NOMO-1 treated with dmso at 0.1 percent for 144 hours (cell line): ENCODE measurements at regions not wholly inside any gene's neighbourhood (a gene's known extent, or its start where the extent isn't known, plus 50 kb on each side); places are given as distances from the start of the nearest gene placed in this dataset.

ENCODE experiments used
- DNase-seq: peaks from one replicate; lab custom pipeline; 2025; ENCODE audit not compliant: unreplicated experiment; lab: John Stamatoyannopoulos, UW

- DNase-seq: no peak
Measured at GRCh38 chr16:52055381-52055780, 491.6 kb downstream of the TOX3 start.

DNA sequence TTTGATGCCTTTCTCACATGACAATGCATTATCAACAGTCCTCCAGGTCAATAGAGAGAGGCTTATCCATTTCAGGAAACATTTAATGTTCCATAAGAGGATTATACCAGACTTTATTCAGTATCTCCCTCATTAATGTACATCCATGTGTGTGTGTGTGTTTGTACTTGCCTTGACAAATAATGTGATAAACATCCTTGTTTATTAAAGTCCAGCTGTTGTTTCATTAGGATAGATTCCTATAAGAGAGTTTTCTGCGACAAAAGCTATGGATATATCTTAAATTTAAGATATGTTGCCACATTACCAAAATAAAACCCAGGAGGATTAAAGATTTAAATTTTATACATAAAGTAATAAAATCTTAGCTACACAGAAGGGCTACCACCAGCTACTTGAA lies 492.6 kb downstream of the TOX3 start:
- no peak for DNase-seq

- no peak for DNase-seq
Measured at GRCh38 chr16:52052818-52053217, 494.1 kb downstream of the TOX3 start.

- DNase-seq: no peak
Measured at GRCh38 chr16:52051414-52052172, 495.4 kb downstream of the TOX3 start.

- DNase-seq: no peak
Measured at GRCh38 chr16:52050418-52050817, 496.5 kb downstream of the TOX3 start.

DNA sequence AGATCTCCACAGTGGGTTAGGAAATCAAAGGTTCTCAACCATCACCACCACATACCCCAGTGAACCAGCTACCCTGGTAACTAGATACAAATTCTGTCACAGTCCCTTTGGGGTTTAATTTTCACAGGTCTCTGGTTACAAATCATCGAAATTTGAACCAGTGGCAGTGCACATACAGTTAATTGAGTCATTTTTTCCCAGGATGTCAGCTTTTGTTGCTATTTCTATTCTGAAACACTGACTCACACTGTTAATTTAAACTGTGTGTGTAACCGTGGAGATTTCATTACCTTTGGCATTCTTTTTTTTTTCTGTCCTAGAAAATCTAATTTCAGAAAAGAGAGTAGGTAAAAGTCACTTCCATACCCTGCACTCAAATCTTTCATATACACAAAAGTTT lies 511.5 kb downstream of the TOX3 start:
- no peak for DNase-seq

DNA sequence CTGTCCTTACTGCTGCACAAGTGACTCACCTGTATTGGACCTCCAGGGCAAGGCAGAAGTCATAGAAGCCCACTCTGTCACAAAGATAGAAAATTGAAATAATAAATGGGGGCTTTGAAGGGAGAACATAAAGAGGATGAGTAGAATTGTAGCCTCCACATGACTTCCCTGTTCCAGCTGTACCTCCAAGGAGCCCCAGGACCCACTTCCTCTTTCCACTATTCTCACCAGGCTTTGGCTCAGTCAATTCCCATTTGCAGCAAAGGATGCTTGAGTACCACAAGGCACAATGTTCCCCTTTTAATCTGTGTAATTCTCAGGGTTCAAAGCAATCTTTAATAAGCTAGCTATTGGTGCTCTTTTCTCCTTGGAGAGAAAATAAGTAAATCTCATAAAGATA lies 512.1 kb downstream of the TOX3 start:
- DNase-seq: no peak

DNA sequence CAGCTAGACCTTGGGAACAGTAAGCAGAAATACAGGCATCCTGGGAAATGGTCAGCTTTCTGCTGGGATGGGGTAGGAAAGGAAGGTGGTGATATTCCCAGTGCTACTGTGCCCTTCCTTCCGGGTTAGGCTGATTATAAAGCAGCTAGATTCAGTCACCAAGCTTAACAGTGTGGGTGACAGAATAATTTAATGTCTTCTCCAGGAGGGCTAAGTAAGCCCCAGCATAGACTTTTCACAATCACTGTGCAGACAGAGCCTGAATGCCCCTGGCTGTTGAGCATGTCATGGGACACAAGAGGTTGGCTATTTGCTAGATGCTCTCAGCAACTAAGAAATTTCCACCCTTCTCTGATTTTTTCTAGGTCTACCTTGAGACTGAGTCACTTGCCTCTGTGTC lies 513.0 kb downstream of the TOX3 start:
- DNase-seq: no peak

DNA sequence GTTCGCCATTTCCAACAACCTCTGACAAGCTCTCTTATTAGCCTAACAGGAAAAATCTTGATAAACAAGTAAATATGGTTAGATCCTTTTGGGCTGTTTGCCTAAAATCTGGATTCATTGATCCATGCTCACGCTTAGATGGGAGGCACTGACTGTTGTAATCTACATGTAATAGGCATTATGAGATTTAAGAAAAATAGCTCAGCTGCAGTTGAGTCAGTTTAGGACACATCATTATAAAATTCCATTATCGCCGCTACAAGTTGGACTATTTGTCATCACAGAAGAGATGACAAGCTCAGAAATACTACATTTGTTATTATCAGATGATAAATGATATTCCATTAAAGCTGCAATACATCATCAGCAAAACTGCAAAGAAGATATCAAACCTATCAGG lies 524.0 kb downstream of the TOX3 start:
- DNase-seq: no peak

DNA sequence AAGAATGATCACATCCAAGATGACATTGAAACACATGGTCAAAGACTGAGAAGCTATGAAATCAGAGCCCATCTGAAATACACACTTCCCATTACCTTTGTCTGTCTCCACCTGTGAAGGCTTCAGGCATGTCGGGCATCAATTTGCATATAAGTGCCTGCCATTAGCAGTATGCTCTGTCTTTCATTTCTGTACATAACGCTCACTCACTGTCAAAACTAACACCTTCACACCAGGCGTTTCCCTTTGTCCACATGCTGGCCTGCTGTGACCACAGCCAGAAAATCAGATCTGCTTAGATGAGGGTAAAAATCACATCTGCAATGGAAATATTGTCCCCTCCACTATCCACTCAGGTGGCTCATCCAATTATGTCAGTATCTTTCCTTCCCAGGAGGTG lies 524.8 kb downstream of the TOX3 start:
- no peak for DNase-seq

DNA sequence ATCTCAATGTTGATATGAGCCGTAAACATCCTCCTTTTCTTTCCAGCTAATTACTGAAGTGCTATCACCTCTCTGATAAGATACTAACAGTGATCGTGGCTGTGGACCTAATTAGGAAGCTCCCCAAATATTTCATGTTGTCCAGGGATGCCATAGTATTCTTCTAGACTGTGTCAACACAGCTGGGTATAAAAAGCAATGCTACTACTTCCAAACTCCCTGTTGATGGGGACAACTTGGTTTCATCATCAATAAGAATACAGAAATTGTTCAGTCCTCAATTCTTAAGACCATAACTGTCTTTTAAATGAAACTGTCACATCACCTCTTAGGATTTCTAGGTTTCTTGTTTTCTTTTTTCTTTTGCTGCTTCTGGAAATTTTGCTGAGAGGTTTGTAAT lies 530.6 kb downstream of the TOX3 start:
- no peak for DNase-seq

DNA sequence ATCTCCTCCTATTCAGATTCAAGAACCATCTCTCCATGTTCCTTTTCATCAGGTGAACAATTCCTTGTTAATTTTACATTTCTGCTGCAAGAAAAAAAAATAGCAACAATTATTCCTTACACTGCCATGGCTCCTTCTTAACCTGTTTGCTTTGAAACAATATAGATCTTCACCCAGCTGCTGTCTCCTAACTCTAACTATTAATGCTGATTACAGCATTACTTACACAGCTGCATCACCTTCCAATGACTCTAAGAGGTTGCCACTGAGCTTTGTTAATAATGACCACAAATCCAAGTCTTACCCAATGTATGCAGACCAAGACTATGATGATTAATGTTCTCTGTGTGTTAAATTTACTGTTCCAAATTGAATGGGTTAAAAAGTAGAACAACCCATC lies 541.4 kb downstream of the TOX3 start:
- no peak for DNase-seq

GRCh38 chr16:52004343-52004742 lies 542.6 kb downstream of the TOX3 start:
- no peak for DNase-seq

DNA sequence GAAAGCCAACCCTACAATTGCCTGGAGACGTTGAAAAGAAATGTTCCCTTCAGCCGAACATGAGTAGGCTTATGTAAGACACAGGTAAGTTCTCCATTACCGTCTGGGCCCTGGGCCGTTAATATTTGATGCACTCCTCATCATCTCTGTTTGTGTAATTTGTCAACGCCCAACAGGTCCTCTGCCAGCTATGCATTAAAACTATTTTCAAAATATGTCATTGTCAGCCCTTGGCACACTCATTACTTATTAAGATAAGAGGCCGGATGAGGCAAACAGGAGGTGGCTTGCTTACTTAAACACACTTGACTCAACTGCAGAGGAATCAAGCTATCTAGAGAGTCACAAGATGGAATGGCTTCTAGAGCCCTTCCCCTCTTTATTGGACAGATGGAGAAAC lies 544.9 kb downstream of the TOX3 start:
- DNase-seq: no peak

DNA sequence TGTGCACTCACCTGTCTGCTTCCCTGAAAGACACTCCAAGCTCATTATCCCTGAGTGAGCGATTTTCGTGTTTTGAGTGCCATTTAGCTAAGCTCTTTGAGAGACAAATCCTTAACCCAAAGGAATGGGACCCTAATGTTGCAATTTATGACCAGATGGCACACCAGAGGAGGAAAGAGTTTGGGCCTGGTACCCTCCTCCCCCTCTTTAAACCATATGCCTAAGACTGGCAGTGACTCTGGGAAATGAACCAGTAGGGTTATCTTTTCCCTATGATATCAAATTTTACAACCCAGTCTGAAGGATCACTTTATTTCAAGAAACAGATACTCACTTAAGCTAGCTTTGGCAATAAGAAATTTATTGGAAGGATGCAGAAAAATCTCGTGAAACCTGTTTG lies 550.4 kb downstream of the TOX3 start:
- DNase-seq: no peak

GRCh38 chr16:51994597-51994996 lies 552.3 kb downstream of the TOX3 start:
- DNase-seq: no peak

- no peak for DNase-seq
Measured at GRCh38 chr16:51989637-51990230, 557.2 kb downstream of the TOX3 start.

GRCh38 chr16:51988977-51989376 lies 558.0 kb downstream of the TOX3 start:
- no peak for DNase-seq

- no peak for DNase-seq
Measured at GRCh38 chr16:51987519-51987918, 559.4 kb downstream of the TOX3 start.

DNA sequence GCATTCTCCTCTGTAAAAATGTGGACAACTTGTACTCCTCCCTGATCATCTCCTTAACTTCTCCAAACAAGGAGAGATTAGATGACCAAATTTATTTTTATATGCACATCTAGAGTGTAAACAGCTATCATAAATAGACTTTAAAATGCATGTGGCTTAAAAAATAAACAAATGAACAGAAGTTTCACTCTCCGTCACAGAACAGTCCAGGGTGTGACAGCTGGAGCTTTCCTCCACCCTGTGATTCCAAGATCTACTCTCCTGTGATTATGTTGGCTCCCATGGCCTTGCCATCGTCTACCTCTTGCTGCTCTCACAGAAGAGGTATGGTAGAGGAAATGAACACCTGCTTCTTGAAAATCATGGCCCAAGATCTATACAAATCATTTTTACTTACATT lies 560.2 kb downstream of the TOX3 start:
- no peak for DNase-seq

- DNase-seq: no peak
Measured at GRCh38 chr16:51986301-51986700, 560.6 kb downstream of the TOX3 start.

DNA sequence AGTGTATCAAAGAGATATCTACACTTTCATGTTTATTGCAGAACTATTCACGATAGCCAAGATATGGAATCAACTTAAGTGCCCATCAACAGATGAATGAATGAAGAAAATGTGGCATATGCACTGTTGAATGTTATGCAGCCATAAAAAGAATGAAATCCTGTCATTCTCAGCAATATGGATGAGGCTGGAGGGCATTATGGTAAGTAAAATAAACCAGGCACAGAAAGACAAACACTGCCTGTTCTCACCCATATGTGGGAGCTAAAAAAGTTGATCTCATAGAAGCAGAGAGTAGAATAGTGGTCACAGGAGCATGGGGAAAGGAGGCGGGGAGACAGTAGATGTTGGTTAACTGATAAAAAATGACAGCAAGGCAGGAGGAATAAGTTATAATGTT lies 561.8 kb downstream of the TOX3 start:
- DNase-seq: no peak

DNA sequence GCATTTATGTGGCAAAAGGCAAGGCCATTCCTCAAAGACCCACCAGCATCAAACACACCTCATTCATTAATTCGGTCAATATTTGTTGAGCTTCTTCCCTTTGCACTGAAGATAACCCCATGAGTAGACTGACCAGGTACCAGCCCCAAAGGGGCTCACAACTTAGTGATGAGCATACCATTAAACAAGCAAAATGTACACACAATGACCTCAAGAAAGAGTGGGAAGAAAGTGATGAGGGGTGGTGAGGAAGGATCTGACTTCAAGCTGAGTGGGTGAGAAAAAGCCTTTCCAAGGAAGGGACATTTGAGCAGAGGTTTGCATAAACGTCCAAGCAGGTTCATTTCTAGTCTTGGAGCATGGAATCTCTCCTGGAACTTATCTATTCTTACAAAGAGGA lies 562.5 kb downstream of the TOX3 start:
- DNase-seq: no peak
